8988T (cell line): ENCODE measurements at regions not wholly inside any gene's neighbourhood (a gene's known extent, or its start where the extent isn't known, plus 50 kb on each side); places are given as distances from the start of the nearest gene placed in this dataset.

ENCODE experiments used
- DNase-seq: peaks from one replicate; pipeline ENCODE4 v3.0.0; 2011

DNA sequence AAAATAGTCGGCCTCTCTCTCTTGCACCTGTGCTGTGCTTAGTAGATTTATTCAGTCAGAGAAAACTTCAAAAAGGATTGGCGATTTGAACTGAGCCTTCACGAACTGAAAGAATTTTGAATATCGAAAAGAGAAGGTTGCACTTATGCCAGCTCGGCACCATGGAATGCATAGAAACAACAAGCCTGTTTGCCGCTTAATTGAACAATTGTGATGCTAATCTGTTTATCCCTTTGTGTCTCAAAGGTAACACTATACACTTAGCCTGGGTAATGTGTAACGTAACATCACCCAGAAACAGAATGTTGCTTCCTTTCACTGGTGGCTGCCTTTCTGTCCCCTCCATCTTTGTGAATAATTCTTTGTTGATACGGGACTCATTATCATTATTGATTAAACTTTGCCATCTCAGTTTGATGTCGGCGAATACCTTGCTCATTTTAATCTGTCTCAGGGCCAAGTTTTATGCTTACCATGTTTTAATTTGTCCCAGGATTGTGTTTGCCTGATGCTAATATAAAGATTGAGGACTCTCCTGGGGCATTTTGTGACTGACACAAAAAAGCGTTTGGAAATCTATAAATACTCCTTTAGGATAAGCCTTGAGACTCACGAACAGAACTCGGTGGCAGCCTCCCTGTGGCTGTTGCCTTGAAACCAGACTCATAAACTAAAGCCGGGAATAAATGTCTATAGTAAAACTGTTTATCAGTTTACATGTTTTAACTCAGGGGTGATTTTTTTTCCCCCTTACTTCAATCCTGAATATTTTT lies 400.5 kb downstream of the RAPGEF2 start:
- no peak for DNase-seq

- no peak for DNase-seq
These were observed 401.8 kb downstream of the RAPGEF2 start for GRCh38 chr4:159504684-159505083.

DNA sequence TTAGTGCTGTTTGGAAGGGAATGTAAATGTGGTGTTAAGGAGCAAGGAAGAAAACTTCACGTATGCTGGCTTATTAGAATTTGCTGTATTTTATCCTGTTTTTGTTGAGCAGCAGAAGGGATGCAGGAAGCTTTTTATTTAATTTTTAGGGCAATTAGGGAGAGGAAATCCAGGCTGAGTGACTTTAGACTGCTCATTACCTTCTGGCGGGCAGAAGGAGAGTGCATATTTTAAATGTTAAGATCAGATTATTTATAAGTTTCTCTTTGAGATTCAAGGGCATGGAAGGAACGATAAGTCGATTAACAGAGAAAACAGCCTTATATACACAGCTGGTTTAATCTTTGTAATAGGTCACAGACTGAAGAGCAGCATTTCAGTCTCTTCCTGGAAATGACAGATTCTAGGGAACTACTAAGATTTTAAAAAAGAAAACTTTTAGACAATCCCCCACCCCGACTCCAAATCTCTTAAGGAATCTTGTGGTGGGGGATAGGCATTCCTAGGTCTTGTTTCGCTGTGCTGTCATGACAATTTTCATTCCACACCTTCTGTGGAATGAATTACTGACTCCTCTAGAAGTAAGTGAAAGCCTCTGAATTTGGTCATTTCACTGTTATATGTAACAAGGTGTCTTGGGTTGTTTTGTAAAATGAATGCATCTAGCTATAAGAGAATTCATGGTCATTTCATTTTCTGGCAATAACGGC lies 402.5 kb downstream of the RAPGEF2 start:
- DNase-seq: no peak

- DNase-seq: no peak
These were observed 404.1 kb downstream of the RAPGEF2 start for GRCh38 chr4:159506801-159507517.

DNA sequence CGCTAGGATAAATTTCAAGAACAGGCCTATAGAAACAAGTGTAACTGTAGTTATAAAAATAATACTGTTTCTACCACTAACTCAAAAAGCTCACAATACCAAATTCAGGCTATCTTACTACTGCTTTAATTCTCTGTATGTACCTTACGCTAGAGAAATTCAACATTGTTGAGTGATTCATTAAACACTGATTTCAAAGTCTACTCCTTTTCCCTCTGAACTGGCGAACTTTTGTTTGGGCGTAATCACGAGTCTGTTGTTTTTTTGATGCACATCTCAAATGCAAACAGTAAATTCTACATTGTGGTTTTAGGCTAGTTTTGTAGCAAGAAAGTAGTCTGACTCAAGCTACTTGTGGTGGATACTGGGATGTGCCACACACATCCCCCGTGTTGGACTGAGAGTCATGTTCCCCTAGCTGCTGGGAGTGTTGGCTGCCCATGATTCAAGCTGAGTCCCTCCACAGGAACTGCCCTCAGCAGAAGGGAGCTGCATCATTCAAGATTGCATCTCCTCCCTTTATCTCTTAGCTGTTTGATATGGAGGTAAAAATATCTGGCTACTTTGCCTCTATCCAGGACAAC lies 406.1 kb downstream of the RAPGEF2 start:
- no peak for DNase-seq

DNA sequence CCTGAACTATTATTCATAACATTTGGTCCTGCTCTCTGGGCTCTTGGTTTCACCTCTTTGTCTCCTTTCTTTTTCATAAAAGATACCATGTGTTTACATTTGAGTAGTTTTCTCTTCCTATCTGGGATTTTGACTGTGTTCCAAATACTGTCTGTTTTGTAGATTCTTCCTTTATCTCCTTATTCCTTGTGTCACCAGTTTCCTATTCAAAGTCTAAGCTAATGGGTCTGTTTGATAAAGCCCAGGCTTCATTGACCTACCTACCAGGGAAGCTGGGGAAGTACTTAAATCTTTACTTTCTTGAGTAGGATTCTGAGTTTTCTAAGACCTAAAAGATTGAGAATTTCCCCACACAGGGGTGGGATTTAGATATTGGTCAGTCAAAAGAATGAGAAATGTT lies 409.5 kb downstream of the RAPGEF2 start:
- no peak for DNase-seq

DNA sequence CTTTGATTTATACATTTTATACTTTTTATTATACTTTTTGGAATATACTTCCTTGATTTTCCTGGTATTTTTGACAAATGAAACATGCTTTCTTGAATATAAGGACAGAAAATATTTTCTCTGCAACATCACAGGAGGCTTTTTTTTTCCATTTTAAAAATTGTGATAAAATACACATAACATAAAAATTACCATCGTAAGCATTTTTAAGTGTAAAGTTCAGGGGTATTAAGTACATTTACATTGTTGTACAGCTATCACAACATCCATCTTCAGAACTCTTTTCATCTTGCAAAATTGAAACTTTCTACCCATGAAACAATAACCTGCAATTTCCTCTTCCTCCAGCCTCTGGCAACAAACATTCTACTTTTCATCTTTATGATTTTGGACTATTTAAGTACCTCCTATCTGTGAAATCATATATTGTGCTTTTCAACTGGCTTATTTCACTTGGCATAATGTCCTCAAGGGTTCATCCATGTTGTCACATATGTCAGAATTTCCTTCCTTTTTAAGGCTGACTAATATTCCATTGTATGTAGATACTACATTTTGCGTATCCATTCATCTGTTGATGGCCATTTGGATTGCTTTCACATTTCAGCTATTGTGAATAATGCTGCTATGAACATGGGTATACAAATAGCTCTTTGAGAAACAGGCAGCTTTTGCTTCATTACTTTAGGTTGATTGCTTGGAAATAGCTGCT lies 412.6 kb downstream of the RAPGEF2 start:
- no peak for DNase-seq

GRCh38 chr4:159516556-159517140 lies 413.8 kb downstream of the RAPGEF2 start:
- no peak for DNase-seq

DNA sequence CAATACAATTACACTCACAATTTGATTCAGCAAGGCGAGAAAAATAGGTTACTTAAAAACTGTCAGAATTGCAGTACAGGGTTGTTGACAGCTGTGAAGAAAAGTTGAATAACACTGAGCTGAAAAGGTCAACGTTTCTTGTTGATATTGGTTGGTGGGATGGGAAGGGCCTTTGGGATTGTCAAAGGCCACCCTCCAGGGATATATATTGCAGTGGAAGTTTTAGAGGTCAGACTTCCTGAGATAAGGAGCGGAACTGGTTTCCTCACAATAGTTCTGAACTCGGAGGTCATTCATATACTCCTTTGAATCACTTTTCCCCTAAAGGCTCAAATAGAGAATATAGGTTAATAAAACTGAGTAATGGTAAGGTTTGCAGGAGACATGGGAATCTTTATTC lies 417.2 kb downstream of the RAPGEF2 start:
- DNase-seq: no peak

DNA sequence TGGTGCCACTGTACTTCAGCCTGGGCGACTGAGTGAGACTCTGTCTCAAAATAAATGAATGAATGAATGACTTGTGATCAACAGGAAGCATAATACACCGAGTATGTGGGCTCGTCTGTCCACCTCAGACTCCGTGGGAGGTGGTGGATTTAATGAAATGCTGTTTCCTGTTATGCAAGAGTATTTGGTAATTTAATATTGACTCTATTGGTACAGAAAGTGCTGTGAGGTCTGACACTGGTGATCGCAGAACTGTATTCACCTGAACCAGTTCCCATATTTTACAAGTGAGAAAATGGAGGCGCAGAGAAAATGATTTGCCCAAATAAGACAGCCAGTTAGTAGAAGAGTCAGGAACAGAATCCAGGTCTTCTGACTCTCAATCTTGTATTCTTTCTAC lies 423.3 kb downstream of the RAPGEF2 start:
- DNase-seq: no peak

DNA sequence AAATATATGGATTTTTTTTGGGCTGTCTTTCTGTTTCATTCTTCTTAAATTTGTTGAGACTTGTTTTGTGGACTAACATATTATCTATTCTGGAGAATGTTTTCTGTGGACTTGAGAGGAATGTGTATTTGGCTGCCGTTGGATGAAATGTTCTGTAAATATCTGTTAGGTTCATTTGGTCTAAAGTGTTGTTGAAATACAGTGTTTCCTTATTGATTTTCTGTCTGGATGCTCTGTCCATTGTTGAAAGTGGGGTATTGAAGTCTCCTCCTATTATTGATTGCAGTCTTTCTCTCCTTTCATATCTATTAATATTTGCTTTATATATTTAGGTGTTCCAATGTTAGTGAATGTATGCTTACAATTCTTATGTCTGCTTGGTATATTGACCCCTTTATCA lies 431.8 kb downstream of the RAPGEF2 start:
- DNase-seq: no peak

- DNase-seq: no peak
These were observed 435.7 kb downstream of the RAPGEF2 start for GRCh38 chr4:159538556-159538955.

- DNase-seq: no peak
These were observed 437.2 kb downstream of the RAPGEF2 start for GRCh38 chr4:159540038-159540437.

DNA sequence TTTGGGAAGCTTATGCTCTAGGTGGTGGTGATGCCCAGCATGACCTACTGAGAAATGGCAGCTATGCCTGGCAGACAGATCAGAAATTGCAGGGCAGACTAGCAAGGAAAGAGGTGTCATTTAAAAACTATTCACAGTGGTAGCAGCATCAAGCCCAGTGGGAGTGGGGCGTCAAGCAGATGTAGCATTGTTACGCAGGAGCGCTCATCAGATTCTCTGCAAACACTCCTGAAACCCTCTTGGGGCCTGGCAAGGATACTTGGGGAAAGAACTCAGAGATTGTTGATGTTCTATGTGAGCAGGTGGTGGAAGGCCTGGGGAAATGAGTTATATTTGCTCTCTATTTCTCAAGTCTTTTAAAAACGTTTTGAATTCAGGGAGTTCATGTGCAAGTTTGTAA lies 437.6 kb downstream of the RAPGEF2 start:
- DNase-seq: no peak

- no peak for DNase-seq
These were observed 438.3 kb downstream of the RAPGEF2 start for GRCh38 chr4:159541143-159541542.

DNA sequence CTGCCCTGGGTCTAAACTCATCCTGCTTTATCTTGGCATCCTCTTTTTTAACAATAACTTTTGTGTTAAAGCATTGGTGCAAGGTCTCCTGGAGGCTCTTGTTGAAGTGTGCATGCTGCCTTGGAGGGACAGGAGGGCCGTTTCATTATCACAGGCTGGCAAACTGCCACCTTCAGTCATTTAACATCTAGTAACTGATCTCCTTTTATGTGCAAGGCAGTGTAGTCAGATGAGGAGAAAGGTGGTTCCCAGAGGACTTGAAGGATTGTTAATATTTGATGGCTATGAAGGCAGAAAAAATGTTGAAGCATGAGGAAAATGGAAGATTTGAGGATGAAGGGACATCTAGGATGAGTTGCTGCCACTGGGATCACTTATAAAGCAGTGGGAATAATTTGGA lies 439.4 kb downstream of the RAPGEF2 start:
- no peak for DNase-seq

GRCh38 chr4:159543831-159544230 lies 441.0 kb downstream of the RAPGEF2 start:
- no peak for DNase-seq

DNA sequence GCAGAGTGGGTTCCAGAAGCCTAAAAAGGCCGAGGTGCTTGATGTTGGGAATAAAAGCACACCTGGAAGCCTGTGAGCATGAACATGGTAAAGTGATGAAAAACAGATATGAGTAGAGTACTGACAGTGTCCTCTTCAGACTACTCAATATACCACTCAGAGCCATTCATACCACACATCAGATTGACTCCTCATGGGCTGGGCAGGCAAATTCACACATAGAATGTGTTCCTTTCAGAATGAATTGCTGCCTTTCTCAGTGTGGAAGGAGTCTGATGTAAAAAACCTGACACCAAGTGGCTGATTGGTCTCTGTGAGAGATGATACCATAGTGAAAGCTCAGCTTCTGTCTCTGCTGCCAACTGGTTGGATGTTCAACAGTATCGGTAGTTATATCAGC lies 442.7 kb downstream of the RAPGEF2 start:
- DNase-seq: no peak

GRCh38 chr4:159547645-159548308 lies 444.9 kb downstream of the RAPGEF2 start:
- DNase-seq: no peak

DNA sequence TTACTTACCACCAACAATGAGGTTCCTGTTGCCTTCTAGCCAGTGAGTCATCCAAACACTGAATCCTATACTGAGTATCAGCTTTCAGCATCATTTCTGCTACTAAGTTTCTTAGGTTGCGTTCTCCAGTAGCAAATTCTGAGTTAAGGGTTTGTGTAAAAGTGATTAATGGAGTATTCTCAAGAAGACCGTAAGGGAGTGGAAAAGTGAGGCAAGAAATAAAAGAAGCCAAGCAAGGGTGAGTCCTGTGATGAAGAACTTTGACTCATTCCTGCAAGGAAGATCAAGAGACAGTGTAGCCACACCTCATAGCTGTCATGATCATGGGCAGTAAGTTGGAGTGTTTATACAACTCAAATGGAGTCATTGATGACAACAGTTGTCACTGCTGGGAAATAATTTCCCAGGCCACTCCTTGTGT lies 446.2 kb downstream of the RAPGEF2 start:
- no peak for DNase-seq

GRCh38 chr4:159551281-159551680 lies 448.4 kb downstream of the RAPGEF2 start:
- no peak for DNase-seq
